Activated T-cell treated with anti-CD3 and anti-CD28 coated beads, Interleukin-2, amount 50 U/mL, for 72 hours (primary cell): ENCODE measurements at regions not wholly inside any gene's neighbourhood (a gene's known extent, or its start where the extent isn't known, plus 50 kb on each side); places are given as distances from the start of the nearest gene placed in this dataset.
A peak's percentile ranks its signal among the peaks of the same experiment; 100 is the strongest.

Experiments used
- ATAC-seq, 2 donors: fragments of 150-1000 bp; cut with Tn5 transposase; replicated peaks in 1 of 2; 2 replicates each; pipeline ENCODE4 v1.10.0; 2021; ENCODE audit warnings: moderate library complexity in 2 of 2, mild to moderate bottlenecking in 1 of 2
- DNase-seq, 2 donors: peaks; one replicate each; pipeline ENCODE4 v3.0.0; 2021 to 2022; ENCODE audit warnings: mixed read lengths in 1 of 2
- H3K27ac Mint-ChIP-seq: one replicate; pipeline ENCODE4 v1.8.0; 2022; ENCODE audit warnings: mild to moderate bottlenecking, moderate library complexity, mixed read lengths
- H3K27me3 Mint-ChIP-seq: one replicate; pipeline ENCODE4 v1.8.0; 2022; ENCODE audit warnings: low read depth, mixed read lengths
- H3K36me3 Mint-ChIP-seq, 2 donors: one replicate each; pipeline ENCODE4 v1.8.0; 2022; ENCODE audit warnings: mixed read lengths in 2 of 2, mild to moderate bottlenecking in 1 of 2; ENCODE audit not compliant: insufficient read depth in 2 of 2
- H3K4me1 Mint-ChIP-seq: one replicate; pipeline ENCODE4 v1.8.0; 2022; ENCODE audit warnings: low read depth, mixed read lengths
- H3K4me3 Mint-ChIP-seq, 2 donors: one replicate each; pipeline ENCODE4 v1.8.0; 2022; ENCODE audit warnings: mild to moderate bottlenecking in 2 of 2, mixed read lengths in 2 of 2, moderate library complexity in 2 of 2
- H3K9me3 Mint-ChIP-seq, 2 donors: one replicate each; pipeline ENCODE4 v1.8.0; 2022; ENCODE audit warnings: mixed read lengths in 2 of 2

- Mint-ChIP-seq H3K4me3 (no peak overlapping the region), H3K9me3 (no peaks in the 10 kb centered on the region), H3K4me1 (no peaks in the 10 kb centered on the region), H3K27ac (no peak overlapping the region), H3K27me3 (peaks cover 14% of the 10 kb centered on the region), H3K36me3 (no peaks in the 10 kb centered on the region)
- no peak for ATAC-seq
- no peak for DNase-seq
These were observed 148.8 kb downstream of the INO80D start for GRCh38 chr2:205937211-205937610.

- Mint-ChIP-seq H3K9me3 (no peaks in the 10 kb centered on the region), H3K27ac (no peak overlapping the region), H3K36me3 (no peaks in the 10 kb centered on the region), H3K27me3 (peaks cover 14% of the 10 kb centered on the region), H3K4me3 (no peak overlapping the region), H3K4me1 (no peaks in the 10 kb centered on the region)
- ATAC-seq (no peak), DNase-seq (no peak)
These were observed 149.5 kb downstream of the INO80D start for GRCh38 chr2:205936446-205936845.

- ATAC-seq (no peak), DNase-seq (no peak)
- Mint-ChIP-seq H3K9me3 (no peaks in the 10 kb centered on the region), H3K27ac (no peak overlapping the region), H3K36me3 (no peaks in the 10 kb centered on the region), H3K4me1 (no peaks in the 10 kb centered on the region), H3K27me3 (peaks cover 33% of the 10 kb centered on the region), H3K4me3 (no peak overlapping the region)
These were observed 151.5 kb downstream of the INO80D start for GRCh38 chr2:205934443-205934842.

- Mint-ChIP-seq H3K9me3 (no peaks in the 10 kb centered on the region), H3K27me3 (peaks cover 39% of the 10 kb centered on the region)
- ATAC-seq: no peak
These were observed 153.1 kb downstream of the INO80D start for GRCh38 chr2:205932861-205933260.

GRCh38 chr2:205931388-205931787 lies 154.6 kb downstream of the INO80D start:
- Mint-ChIP-seq H3K4me1 (no peaks in the 10 kb centered on the region), H3K36me3 (no peaks in the 10 kb centered on the region), H3K9me3 (no peaks in the 10 kb centered on the region), H3K27ac (no peak overlapping the region), H3K4me3 (no peak overlapping the region), H3K27me3 (peaks cover 39% of the 10 kb centered on the region)
- ATAC-seq: no peak
- DNase-seq: no peak

More at GRCh38 chr2:205932861-205933260, 153.1 kb downstream of the INO80D start:
- H3K4me1 Mint-ChIP-seq: no peaks in the 10 kb centered on the region
- H3K4me3 Mint-ChIP-seq: no peak overlapping the region
- no peak overlapping the region for H3K27ac Mint-ChIP-seq
- no peak for DNase-seq
- no peaks in the 10 kb centered on the region for H3K36me3 Mint-ChIP-seq

GRCh38 chr2:205930209-205930608 lies 155.8 kb downstream of the INO80D start:
- H3K4me1 Mint-ChIP-seq: peaks cover 9% of the 10 kb centered on the region

GRCh38 chr2:205929246-205929942 lies 156.6 kb downstream of the INO80D start:
- no peaks in the 10 kb centered on the region for H3K36me3 Mint-ChIP-seq
- H3K27ac Mint-ChIP-seq: no peak overlapping the region
- H3K4me3 Mint-ChIP-seq: no peak overlapping the region
- peaks cover 59% of the 10 kb centered on the region for H3K27me3 Mint-ChIP-seq
- no peaks in the 10 kb centered on the region for H3K9me3 Mint-ChIP-seq
- no peak for ATAC-seq
- DNase-seq: no peak
- peaks cover 9% of the 10 kb centered on the region for H3K4me1 Mint-ChIP-seq

More at GRCh38 chr2:205930209-205930608, 155.8 kb downstream of the INO80D start:
- Mint-ChIP-seq H3K36me3 (no peaks in the 10 kb centered on the region), H3K9me3 (no peaks in the 10 kb centered on the region), H3K27me3 (peaks cover 51% of the 10 kb centered on the region), H3K4me3 (no peak overlapping the region), H3K27ac (no peak overlapping the region)
- no peak for ATAC-seq
- no peak for DNase-seq

- Mint-ChIP-seq H3K4me1 (peaks cover 9% of the 10 kb centered on the region), H3K27ac (no peak overlapping the region), H3K9me3 (no peaks in the 10 kb centered on the region), H3K4me3 (peak overlapping the region; percentile 58 to 70), H3K36me3 (no peaks in the 10 kb centered on the region), H3K27me3 (peaks cover 67% of the 10 kb centered on the region)
- DNase-seq (peak; percentile 75 to 83), ATAC-seq (peak; percentile 94 to 97)
These were observed 160.3 kb downstream of the INO80D start for GRCh38 chr2:205925373-205926337.

- Mint-ChIP-seq H3K4me1 (peaks cover 9% of the 10 kb centered on the region), H3K9me3 (no peaks in the 10 kb centered on the region), H3K36me3 (no peaks in the 10 kb centered on the region), H3K27me3 (peaks cover 64% of the 10 kb centered on the region), H3K4me3 (no peak overlapping the region), H3K27ac (no peak overlapping the region)
- no peak for ATAC-seq
- DNase-seq: no peak
These were observed 161.3 kb downstream of the INO80D start for GRCh38 chr2:205924676-205925075.

GRCh38 chr2:205915130-205915524 lies 170.8 kb downstream of the INO80D start:
- Mint-ChIP-seq H3K4me1 (no peaks in the 10 kb centered on the region), H3K27ac (no peak overlapping the region), H3K36me3 (no peaks in the 10 kb centered on the region), H3K4me3 (no peak overlapping the region), H3K9me3 (no peaks in the 10 kb centered on the region), H3K27me3 (peaks cover 46% of the 10 kb centered on the region)
- no peak for ATAC-seq
- no peak for DNase-seq

GRCh38 chr2:205914213-205915129 lies 171.5 kb downstream of the INO80D start:
- Mint-ChIP-seq H3K27ac (no peak overlapping the region), H3K36me3 (no peaks in the 10 kb centered on the region), H3K4me3 (no peak overlapping the region), H3K9me3 (no peaks in the 10 kb centered on the region), H3K4me1 (no peaks in the 10 kb centered on the region), H3K27me3 (peaks cover 49% of the 10 kb centered on the region)
- ATAC-seq: no peak
- no peak for DNase-seq

- Mint-ChIP-seq H3K36me3 (no peaks in the 10 kb centered on the region), H3K27ac (no peak overlapping the region), H3K9me3 (no peaks in the 10 kb centered on the region), H3K27me3 (peaks cover 46% of the 10 kb centered on the region), H3K4me1 (no peaks in the 10 kb centered on the region), H3K4me3 (no peak overlapping the region)
- ATAC-seq (no peak), DNase-seq (no peak)
These were observed 172.3 kb downstream of the INO80D start for GRCh38 chr2:205913668-205914067.
